SK-N-SH (cell line): ENCODE measurements at regions not wholly inside any gene's neighbourhood (a gene's known extent, or its start where the extent isn't known, plus 50 kb on each side); places are given as distances from the start of the nearest gene placed in this dataset.

Experiments
- CTCF ChIA-PET: fragments of 300-600, 350-600 bp; formaldehyde crosslinking; extraction: SDS; loops from one replicate; lab custom pipeline; 2021; lab: Yijun Ruan, JAX
- POLR2A ChIA-PET: fragments of 350-600 bp; sonication (Branson Sonifier 250); formaldehyde crosslinking; extraction: SDS; loops from one replicate; lab custom pipeline; 2020; ENCODE audit warnings: antibody characterized with exemption, inconsistent platforms; lab: Yijun Ruan, JAX
- DNase-seq: peaks from one replicate; pipeline ENCODE4 v3.0.0; 2012
- H2AFZ ChIP-seq: fragments of 200-600 bp; sonication (generic); 2 replicates; pipeline ENCODE4 v1.8.1; 2016; ENCODE audit warnings: antibody characterized with exemption, mild to moderate bottlenecking, low read depth
- H3F3A ChIP-seq: fragments of 200-600 bp; sonication (generic); replicated peaks from 2 replicates; pipeline ENCODE3; 2016; ENCODE audit warnings: antibody characterized with exemption, mild to moderate bottlenecking; ENCODE audit not compliant: insufficient read depth
- H3K27ac ChIP-seq, 2 experiments: fragments of 200-500 bp in 1 of 2; fragments of 200-600 bp in 1 of 2; sonication (Bioruptor generic) in 1 of 2; sonication (generic), shearing (Covaris generic) in 1 of 2; 2 replicates each; pipeline versions ENCODE4 v1.5.1 to v1.6.1; 2014 to 2016; ENCODE audit warnings: low read depth in 2 of 2, inconsistent platforms in 1 of 2, low read length in 1 of 2, mild to moderate bottlenecking in 1 of 2, mixed read lengths in 1 of 2
- H3K27me3 ChIP-seq: fragments of 200-600 bp; sonication (generic), shearing (Covaris generic); 2 replicates; pipeline ENCODE4 v1.6.1; 2016; ENCODE audit warnings: mixed run types; ENCODE audit not compliant: insufficient read depth
- H3K36me3 ChIP-seq, 2 experiments: fragments of 200-500 bp in 1 of 2; fragments of 200-600 bp in 1 of 2; sonication (Bioruptor generic) in 1 of 2; sonication (generic) in 1 of 2; replicated peaks in 1 of 2; 2 replicates each; pipeline versions ENCODE3 to v1.5.1; 2014 to 2016; ENCODE audit warnings: low read length in 1 of 2, mild to moderate bottlenecking in 1 of 2; ENCODE audit not compliant: insufficient read depth in 2 of 2, control insufficient read depth in 1 of 2
- H3K4me1 ChIP-seq, 2 experiments: fragments of 200-500 bp in 1 of 2; fragments of 200-600 bp in 1 of 2; sonication (Bioruptor generic) in 1 of 2; sonication (generic), shearing (Covaris generic) in 1 of 2; 2 replicates each; pipeline versions ENCODE4 v1.5.1 to v1.6.1; 2014 to 2016; ENCODE audit warnings: low read depth in 1 of 2, low read length in 1 of 2, mixed run types in 1 of 2; ENCODE audit not compliant: insufficient read depth in 2 of 2, control insufficient read depth in 1 of 2
- H3K4me2 ChIP-seq: fragments of 200-600 bp; sonication (generic), shearing (Covaris generic); 2 replicates; pipeline ENCODE4 v1.6.1; 2017; ENCODE audit warnings: mixed run types
- H3K4me3 ChIP-seq, 2 experiments: fragments of 200-500 bp in 1 of 2; fragments of 200-600 bp in 1 of 2; sonication (Bioruptor generic) in 1 of 2; sonication (generic), shearing (Covaris generic) in 1 of 2; 2 replicates each; pipeline versions ENCODE4 v1.5.1 to v1.8.1; 2014 to 2016; ENCODE audit warnings: low read depth in 2 of 2, inconsistent platforms in 1 of 2, low read length in 1 of 2, mild to moderate bottlenecking in 1 of 2, mixed read lengths in 1 of 2, moderate library complexity in 1 of 2
- H3K79me2 ChIP-seq: fragments of 200-600 bp; sonication (generic); 2 replicates; pipeline ENCODE4 v1.8.1; 2017; ENCODE audit warnings: mild to moderate bottlenecking; ENCODE audit not compliant: insufficient read depth
- H3K9ac ChIP-seq: fragments of 200-600 bp; sonication (generic); 2 replicates; pipeline ENCODE4 v1.6.1; 2017; ENCODE audit warnings: mixed run types
- H3K9me2 ChIP-seq: fragments of 200-600 bp; sonication (generic); 2 replicates; pipeline ENCODE4 v1.6.1; 2017; ENCODE audit warnings: mixed run types
- H3K9me3 ChIP-seq: fragments of 200-600 bp; sonication (generic); 2 replicates; pipeline ENCODE4 v1.6.1; 2017; ENCODE audit warnings: mixed run types, mild to moderate bottlenecking, moderate library complexity
- H4K20me1 ChIP-seq: fragments of 200-600 bp; sonication (generic); 2 replicates; pipeline ENCODE4 v1.6.1; 2017; ENCODE audit warnings: mild to moderate bottlenecking, mixed run types; ENCODE audit not compliant: insufficient read depth
- CHD2 ChIP-seq: fragments of 150-350 bp; IDR thresholded peaks from 2 replicates; pipeline ENCODE4 v1.6.1; 2018; ENCODE audit warnings: low read length; ENCODE audit not compliant: partially characterized antibody
- EZH2phosphoT487 ChIP-seq: fragments of 200-600 bp; sonication (generic); IDR thresholded peaks from 2 replicates; pipeline ENCODE4 v1.6.1; 2017; ENCODE audit warnings: low read depth, mixed run types, mild to moderate bottlenecking, antibody characterized with exemption, moderate library complexity, borderline replicate concordance
- FOSL2 ChIP-seq: IDR thresholded peaks from 2 replicates; pipeline ENCODE4 v1.4.0; 2012; ENCODE audit warnings: low read depth, mild to moderate bottlenecking, moderate library complexity, borderline replicate concordance
- MAX ChIP-seq: IDR thresholded peaks from 2 replicates; pipeline ENCODE4 v1.4.0; 2012; ENCODE audit warnings: low read depth
- MEF2A ChIP-seq: IDR thresholded peaks from 2 replicates; pipeline ENCODE4 v1.4.0; 2012; ENCODE audit warnings: low read depth, borderline replicate concordance
- MXI1 ChIP-seq: IDR thresholded peaks from 2 replicates; pipeline ENCODE4 v1.6.1; 2012; ENCODE audit warnings: mild to moderate bottlenecking, low read depth, low read length, improper control_type of control experiment
- POLR2AphosphoS5 ChIP-seq: IDR thresholded peaks from 2 replicates; pipeline ENCODE4 v1.6.1; 2012; ENCODE audit warnings: low read depth, low read length
- RXRA ChIP-seq: IDR thresholded peaks from 2 replicates; pipeline ENCODE4 v1.4.0; 2012; ENCODE audit warnings: low read depth, mild to moderate bottlenecking, borderline replicate concordance
- TAF1 ChIP-seq: IDR thresholded peaks from 2 replicates; pipeline ENCODE4 v1.6.1; 2012; ENCODE audit warnings: low read depth, mild to moderate bottlenecking, low read length, moderate library complexity, borderline replicate concordance
- TEAD4 ChIP-seq: IDR thresholded peaks from 2 replicates; pipeline ENCODE4 v1.4.0; 2012; ENCODE audit warnings: mild to moderate bottlenecking, borderline replicate concordance; ENCODE audit not compliant: insufficient read depth
- USF2 ChIP-seq: fragments of 150-350 bp; IDR thresholded peaks from 2 replicates; pipeline ENCODE4 v1.6.1; 2017; ENCODE audit warnings: antibody characterized with exemption, low read length, low read depth, borderline replicate concordance
- WGBS: methylation state at CpG from one replicate; pipeline ENCODE4 v1.1.6; 2017; ENCODE audit warnings: low lambda C conversion rate; 5-methylcytosine and 5-hydroxymethylcytosine counted together

- Histone ChIP-seq H3K9me2 (no peaks in the 10 kb centered on the region), H3K4me1 (no peaks in the 10 kb centered on the region), H3K27ac (no peak overlapping the region), H3K9ac (no peak overlapping the region), H3K79me2 (no peaks in the 10 kb centered on the region), H2AFZ (no peak overlapping the region), H4K20me1 (no peaks in the 10 kb centered on the region), H3F3A (no peaks in the 10 kb centered on the region), H3K4me3 (no peak overlapping the region), H3K36me3 (no peaks in the 10 kb centered on the region), H3K4me2 (no peak overlapping the region), H3K9me3 (no peaks in the 10 kb centered on the region), H3K27me3 (no peaks in the 10 kb centered on the region)
- 82% methylated on average over 4 of the region's 4 CpGs for WGBS
- no peak for DNase-seq
- ChIA-PET CTCF (interaction anchor here (1.8 kb wide), 1 partner anchor 15 kb away, joined by 5 read pairs; no protein-coding TSS in a partner anchor), POLR2A (no interaction called here)
- no peak for TF ChIP-seq TEAD4
- TF ChIP-seq CHD2, result no peak
- TF ChIP-seq USF2, result no peak
- no peak for TF ChIP-seq FOSL2
- TF ChIP-seq TAF1, result no peak
- TF ChIP-seq RXRA, result no peak
These were observed 434.8 kb upstream of the CHST9 start for GRCh38 chr18:27619906-27620305.

GRCh38 chr18:27619090-27619772 is 434.1 kb upstream of the CHST9 start:
- Histone ChIP-seq H3K9ac (no peak overlapping the region), H3K27ac (no peak overlapping the region), H3F3A (no peaks in the 10 kb centered on the region), H3K4me1 (no peaks in the 10 kb centered on the region), H3K4me2 (no peak overlapping the region), H3K9me3 (no peaks in the 10 kb centered on the region), H4K20me1 (no peaks in the 10 kb centered on the region), H2AFZ (no peak overlapping the region), H3K36me3 (no peaks in the 10 kb centered on the region), H3K27me3 (no peaks in the 10 kb centered on the region), H3K79me2 (no peaks in the 10 kb centered on the region), H3K9me2 (no peaks in the 10 kb centered on the region), H3K4me3 (no peak overlapping the region)
- no peak for DNase-seq
- 60% methylated on average over 6 of the region's 6 CpGs for WGBS
- POLR2A ChIA-PET, result no interaction called here
- CTCF ChIA-PET, result interaction anchor here (1.8 kb wide), 1 partner anchor 14 kb away, joined by 5 read pairs; no protein-coding TSS in a partner anchor
- TF ChIP-seq TEAD4 (no peak), POLR2AphosphoS5 (no peak), EZH2phosphoT487 (no peak), MEF2A (no peak), MXI1 (no peak), MAX (no peak)
